Myocyte (in vitro differentiated cells): ENCODE measurements at regions not wholly inside any gene's neighbourhood (a gene's known extent, or its start where the extent isn't known, plus 50 kb on each side); places are given as distances from the start of the nearest gene placed in this dataset.
"Not testable (repeated sequence)": the region's sequence is repeated elsewhere in the genome, so short reads cannot be mapped to it uniquely, and the experiment has no call there.

Experiments used
- DNase-seq: peaks from one replicate; pipeline ENCODE4 v3.0.0-alpha.2; 2012; ENCODE audit warnings: low read depth

DNA sequence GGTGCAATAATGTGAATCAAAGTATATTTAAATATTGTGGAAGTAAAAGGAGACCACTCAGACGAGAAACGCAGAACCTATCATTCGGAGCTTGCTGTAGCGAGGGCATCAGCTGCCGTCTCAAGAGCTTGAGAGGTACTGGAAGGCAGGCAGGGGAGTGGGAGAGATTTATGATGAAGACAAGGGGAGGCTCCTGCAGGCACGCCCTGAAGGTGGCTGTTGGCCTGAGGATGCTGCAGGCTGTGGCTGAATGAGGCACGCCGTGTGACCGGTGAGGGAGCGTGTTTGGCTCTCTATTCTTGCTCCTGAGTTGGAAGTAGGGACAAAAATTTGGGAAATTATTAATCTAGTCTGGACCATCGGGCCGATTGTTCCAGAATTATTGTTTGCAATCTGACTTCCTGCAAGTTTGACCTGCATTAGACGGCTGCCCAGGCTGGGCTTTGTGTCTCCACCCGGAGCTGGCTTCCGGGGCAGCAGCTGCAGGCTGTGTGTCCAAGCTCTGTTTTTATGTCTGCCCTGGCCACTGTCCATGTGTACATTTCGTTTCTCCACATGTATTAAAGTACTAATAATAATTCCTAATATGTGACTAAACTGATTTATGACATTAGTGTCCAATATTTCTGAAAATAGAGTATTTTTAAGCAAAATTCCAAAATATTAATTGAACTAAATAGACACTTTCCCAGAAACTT is 91.1 kb upstream of the ANKRD10 start:
- peak; percentile 94 for DNase-seq

GRCh38 chr13:111005364-111005763 is 90.5 kb upstream of the ANKRD10 start:
- peak; percentile 80 for DNase-seq

DNA sequence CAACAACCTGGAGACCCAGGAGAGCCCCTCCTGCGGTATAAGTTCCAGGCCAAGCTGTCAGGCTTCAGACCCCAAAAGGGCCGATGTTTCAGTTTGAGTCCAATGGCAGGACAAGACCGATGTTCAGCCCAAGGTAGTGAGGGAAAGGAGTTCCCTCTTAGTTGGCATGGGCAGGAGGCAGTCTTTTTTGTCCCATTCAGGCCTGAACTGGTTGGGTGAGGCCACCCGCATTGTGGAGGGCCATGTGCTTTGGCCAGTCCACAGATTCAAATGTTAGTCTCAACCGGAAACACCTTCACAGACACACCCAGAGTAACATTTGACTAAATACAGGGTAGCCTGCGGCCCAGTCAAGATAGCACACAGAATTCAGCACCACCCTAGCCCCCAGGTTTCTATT is 89.6 kb upstream of the ANKRD10 start:
- DNase-seq = no peak

GRCh38 chr13:111001636-111002035 is 86.8 kb upstream of the ANKRD10 start:
- no peak for DNase-seq

DNA sequence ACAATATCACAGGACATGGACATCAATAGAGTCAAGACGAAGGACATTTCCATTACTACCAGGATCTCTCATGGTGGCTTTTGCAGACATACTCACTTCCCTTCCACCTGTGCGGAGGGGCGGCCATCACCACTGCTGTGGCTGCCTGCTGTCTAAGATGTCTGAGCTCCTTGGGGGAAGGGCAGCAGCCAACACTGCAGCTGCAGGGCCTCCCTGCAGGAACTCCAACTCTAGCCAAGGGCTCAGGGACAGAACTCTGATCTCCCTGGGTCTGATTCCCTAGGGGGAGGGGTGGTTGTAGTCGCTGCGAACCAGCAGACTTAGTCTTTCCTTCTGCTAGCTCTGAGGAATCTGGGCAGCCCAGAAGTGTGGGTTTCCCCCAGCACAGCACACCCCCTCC is 78.9 kb upstream of the ANKRD10 start:
- no peak for DNase-seq

GRCh38 chr13:110991991-110992508 is 77.2 kb upstream of the ANKRD10 start:
- DNase-seq = no peak

DNA sequence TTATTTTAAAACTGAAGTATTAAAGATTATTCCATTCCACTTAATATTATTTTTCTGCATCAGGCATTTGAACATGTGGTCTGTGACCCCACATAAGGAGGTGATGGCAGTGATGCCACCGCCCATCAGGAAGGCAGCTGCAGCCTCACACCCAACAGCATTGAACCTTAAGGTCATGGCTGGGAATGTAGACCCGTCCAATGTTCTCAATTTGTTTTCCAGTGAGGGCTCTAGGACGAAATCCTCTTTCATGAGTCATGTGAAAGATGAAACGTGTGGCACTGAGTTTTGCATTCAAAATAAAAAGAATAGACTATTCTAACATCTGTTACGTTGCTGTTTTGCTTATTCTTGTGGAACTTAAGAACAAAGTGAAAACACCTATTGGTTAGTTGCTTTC is 74.5 kb upstream of the ANKRD10 start:
- DNase-seq = peak; percentile 95

DNA sequence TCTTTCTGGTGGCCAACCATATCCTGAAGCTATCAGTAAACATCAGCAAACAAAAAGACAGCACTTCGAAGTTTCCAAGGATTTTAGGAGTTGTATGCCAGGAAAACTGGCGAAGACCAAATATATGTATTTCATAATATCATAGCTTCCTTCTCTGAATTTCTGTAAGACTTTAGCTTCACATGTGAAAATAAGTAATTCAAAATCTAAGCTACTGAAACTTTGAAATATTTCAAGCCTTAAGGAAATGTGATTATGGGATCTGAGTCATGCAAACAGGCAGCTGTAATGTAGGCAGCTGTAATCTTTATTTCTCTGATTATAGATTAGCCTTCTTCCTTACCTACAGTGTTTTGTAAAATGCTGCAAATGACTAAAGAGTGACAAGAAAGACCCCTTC is 70.7 kb upstream of the ANKRD10 start:
- no peak for DNase-seq

DNA sequence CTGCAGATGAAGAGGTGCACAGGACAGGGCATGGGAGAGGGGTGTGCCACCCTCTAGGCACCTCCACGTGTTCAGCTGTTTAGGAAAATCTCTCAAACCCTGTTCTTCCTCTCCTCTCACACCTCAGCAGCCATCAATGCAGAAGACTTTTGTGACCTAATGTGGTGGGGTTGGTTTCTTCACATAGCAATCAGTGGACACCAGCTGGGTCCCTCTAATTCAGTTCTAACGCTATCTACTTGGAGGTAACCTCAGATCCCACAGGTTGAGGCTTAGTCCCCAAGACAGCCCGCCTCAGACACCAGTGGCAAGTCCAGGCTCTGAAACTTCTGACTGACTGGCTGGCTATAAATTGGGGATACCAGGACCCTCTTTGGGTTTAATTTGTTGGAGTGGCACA is 69.9 kb upstream of the ANKRD10 start:
- DNase-seq = peak; percentile 45

DNA sequence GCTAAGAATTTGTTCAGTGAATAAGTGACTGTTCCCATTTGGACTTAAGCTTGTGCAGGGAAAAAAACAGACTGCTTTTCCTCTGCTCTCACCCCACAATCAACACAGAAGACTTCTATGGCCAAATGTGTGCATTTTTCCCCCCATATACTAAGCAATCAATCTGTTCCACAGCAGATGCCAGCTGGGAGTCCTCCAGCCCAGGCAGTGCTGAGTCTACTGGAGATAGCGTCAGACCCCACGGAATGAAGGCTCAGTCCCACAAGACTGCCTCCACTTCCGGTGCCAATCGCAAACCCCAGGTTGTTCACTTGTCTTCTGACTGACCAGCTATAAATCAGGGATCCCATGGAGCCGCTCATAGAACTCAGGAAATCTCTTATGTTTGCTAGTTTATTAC is 69.5 kb upstream of the ANKRD10 start:
- DNase-seq = no peak

DNA sequence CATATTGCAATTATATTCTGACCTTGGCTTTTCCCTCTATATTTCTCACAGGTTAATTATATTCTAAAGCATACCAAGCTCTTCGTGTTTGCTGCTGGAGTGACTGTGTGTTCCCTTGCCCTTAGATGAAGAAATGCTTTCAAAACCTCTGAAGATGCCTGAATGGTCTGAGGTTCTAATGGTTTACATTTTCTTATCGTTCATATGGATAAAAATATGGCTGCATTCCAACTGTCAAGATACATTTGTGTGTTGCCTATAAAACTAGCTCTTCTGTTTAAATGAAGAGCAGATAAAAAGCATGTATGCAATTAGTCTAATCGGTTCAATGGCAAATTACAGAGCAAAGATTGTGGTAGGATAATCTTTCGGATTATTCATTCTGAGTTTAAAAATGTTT is 68.4 kb upstream of the ANKRD10 start:
- DNase-seq = no peak

DNA sequence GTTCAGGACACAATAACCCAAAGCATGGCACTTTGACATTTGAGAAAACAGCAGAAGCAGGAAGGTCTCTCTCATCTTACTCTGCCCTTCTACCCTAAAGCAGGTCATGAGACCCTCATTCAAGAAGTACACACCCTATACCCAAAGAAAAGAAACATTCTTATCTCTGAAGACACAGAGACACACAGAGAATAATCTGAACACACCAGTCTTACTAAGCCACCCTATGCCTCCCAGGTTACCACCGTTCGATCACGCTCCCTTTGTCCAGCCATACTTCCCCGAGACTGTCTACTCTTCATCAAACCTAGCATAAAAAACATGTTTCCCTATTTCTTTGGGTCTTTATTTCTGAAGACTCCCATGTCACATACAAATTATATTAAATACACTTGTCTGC is 66.5 kb upstream of the ANKRD10 start:
- no peak for DNase-seq

- peak; percentile 95 for DNase-seq
Measured at GRCh38 chr13:110980921-110981320, 66.1 kb upstream of the ANKRD10 start.

- not testable (repeated sequence) for DNase-seq
Measured at GRCh38 chr13:110979149-110979548, 64.3 kb upstream of the ANKRD10 start.

GRCh38 chr13:110978390-110978789 is 63.5 kb upstream of the ANKRD10 start:
- peak; percentile 47 for DNase-seq

GRCh38 chr13:110976785-110977184 is 61.9 kb upstream of the ANKRD10 start:
- no peak for DNase-seq

DNA sequence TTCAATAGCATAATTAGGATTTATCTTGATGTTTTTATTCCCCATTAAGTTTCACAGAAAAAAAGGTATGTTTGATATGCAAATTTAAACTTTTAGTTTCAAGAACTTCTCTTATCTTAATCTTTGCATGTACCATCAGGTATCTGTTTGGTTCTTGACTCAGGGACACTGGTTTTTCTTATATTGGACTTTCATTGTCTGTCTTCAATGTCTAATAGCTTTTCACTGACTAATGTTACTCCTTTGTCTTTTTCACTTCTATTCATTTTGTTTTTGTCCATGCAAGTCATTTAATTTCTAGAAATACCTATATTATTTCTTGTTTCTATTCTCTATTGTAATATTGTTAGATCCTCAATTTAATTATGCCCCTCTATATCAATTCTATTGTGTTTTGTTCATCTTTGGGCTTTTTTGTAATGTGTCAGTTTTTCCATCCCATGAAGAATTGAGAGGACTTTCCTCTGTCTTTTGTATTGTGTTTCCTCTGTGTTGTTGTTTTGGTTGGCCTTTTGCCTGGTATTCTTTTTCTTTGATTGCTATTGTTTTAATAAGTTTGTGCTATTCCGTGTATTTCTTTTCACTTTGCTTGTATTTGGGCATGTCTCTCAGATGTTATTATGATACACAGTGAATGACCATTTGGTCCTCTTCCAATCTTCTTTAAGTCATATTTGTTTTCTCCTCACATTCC is 58.3 kb upstream of the ANKRD10 start:
- no peak for DNase-seq

- DNase-seq = no peak
Measured at GRCh38 chr13:110971486-110971885, 56.6 kb upstream of the ANKRD10 start.

DNA sequence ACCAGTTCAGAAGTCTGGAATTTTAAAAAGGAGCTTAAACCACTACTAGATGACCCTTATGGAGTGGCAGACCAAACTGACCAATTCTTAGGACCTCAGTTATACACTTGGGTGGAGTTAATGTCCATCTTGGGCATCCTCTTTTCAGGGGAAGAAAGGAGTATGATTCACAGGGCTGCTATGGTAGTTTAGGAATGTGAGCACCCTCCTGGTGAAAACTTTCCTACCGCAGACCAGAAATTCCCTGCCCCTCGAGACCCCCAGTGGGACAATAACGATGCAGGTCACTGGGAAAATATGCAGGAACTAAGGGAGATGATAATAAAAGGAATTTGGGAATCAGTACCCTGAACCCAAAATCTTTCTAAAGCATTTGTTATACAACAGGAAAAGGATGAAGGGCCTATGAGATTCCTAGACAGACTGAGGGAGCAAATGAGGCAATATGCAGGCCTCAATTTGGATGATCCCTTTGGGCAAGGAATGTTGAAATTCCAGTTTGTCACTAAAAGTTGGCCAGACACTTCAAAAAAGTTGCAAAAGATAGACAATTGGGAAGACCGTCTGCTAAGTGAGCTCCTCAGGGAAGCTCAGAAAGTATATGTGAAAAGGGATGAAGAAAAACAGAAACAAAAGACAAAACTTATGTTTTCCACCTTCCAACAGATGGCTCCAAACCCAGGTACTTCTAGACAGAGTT is 52.4 kb upstream of the ANKRD10 start:
- DNase-seq = not testable (repeated sequence)

GRCh38 chr13:110965755-110966134 is 50.9 kb upstream of the ANKRD10 start:
- no peak for DNase-seq

DNA sequence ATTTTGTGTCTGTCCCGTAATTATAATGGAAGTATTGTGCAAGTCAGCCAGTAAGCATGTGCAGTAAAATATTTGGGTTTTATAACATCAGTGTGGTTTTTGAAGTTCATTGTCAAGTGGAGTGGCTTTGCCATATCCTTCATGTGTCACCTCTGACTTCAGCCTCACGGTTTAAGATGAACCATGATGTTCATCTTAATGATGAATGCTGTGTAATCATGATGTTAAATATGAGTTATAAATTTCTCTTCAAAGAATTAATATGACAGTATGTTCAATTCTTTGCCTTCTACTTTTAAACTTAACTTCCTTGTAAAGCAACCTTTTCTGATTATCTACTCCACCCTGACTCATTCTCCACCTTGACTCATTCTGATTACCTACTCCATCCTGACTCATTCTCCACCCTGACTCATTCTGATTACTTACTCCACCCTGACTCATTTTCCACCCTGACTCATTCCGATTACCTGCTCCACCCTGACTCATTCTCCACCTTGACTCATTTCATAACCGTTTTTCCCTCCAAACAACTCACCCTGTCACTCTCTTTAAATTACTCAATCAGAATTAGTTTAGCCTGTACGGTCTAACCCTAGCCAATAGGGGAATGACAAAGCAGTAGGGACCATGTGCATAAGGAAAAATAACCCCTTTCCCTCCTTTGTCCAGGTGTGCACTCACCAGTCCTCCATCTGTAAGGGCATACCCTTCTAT is 50.3 kb upstream of the ANKRD10 start:
- no peak for DNase-seq
